ENCODE measurements at regions not wholly inside any gene's neighbourhood (a gene's known extent, or its start where the extent isn't known, plus 50 kb on each side); places are given as distances from the start of the nearest gene placed in this dataset.

DNA sequence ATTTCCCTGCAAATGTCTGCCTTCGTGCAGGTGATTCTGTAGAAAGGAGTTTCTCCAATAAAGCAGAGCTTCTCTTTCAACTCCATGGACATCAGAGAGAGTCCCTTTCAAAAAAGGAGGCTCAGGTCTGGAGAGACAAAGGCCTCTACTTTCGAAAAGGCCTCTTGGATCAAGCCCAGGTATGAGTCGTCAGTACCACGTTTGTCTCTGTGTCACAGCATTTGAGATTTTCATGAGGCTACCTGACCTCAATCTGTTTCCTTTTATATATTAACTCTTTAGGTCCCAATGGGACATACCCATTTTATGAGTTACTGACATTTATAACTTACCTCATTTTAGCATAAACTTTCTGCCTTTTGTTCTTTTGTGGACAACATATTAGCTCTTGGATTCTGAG, 290.8 kb downstream of the RPAP3 start:
- Histone ChIP-seq H4K20me1 (ENCODE audit: insufficient read depth, low read length) (no peaks in the 10 kb centered on the region), H3K27me3 (ENCODE audit: control insufficient read depth in 2 of 2, insufficient read depth in 2 of 2, low read length in 2 of 2) (no peaks in the 10 kb centered on the region), H3K27ac (ENCODE audit: low read depth in 1 of 2, low read length in 2 of 2) (no peak overlapping the region), H3K9me3 (replicated peaks in 1 of 2; ENCODE audit: control insufficient read depth in 1 of 2, insufficient read depth in 1 of 2, low read length in 2 of 2) (no peaks in the 10 kb centered on the region), H3K36me3 (replicated peaks in 1 of 2; ENCODE audit: control insufficient read depth in 1 of 2, insufficient read depth in 2 of 2, low read length in 2 of 2) (no peaks in the 10 kb centered on the region), H3K9ac (ENCODE audit: insufficient read depth, low read length, poor library complexity, severe bottlenecking) (no peak overlapping the region), H3K4me2 (replicated peaks; ENCODE audit: extremely low read depth, low read length, poor library complexity, severe bottlenecking) (no peak overlapping the region), H3K4me1 (ENCODE audit: control insufficient read depth in 1 of 2, insufficient read depth in 2 of 2, low read length in 2 of 2) (no peaks in the 10 kb centered on the region), H3K79me2 (ENCODE audit: insufficient read depth, low read length) (no peaks in the 10 kb centered on the region), H2AFZ (ENCODE audit: insufficient read depth, low read depth, low read length, poor library complexity, severe bottlenecking) (no peak overlapping the region), H3K4me3 (replicated peaks in 1 of 3; ENCODE audit: low read depth in 2 of 3, low read length in 3 of 3) (no peak overlapping the region)
- intact Hi-C loops (cut with micrococcal nuclease) = no loop called here
- H3K9me3 Mint-ChIP-seq = peaks cover 0 to 3% (median 0%) of the 10 kb centered on the region in 7 donors
- no peak overlapping the region for H3K27ac Mint-ChIP-seq
- WGBS (ENCODE audit: insufficient coverage) = 83% methylated on average over 2 of the region's 4 CpGs
- DNase-seq = no peak
- peaks cover 1 to 5% (median 1%) of the 10 kb centered on the region in 3 donors for H3K27me3 Mint-ChIP-seq (ENCODE audit: low read depth in 3 of 3)
- H3K4me1 Mint-ChIP-seq = no peaks in the 10 kb centered on the region
- no peak overlapping the region for H3K4me3 Mint-ChIP-seq
- TF ChIP-seq, protein P1, sequence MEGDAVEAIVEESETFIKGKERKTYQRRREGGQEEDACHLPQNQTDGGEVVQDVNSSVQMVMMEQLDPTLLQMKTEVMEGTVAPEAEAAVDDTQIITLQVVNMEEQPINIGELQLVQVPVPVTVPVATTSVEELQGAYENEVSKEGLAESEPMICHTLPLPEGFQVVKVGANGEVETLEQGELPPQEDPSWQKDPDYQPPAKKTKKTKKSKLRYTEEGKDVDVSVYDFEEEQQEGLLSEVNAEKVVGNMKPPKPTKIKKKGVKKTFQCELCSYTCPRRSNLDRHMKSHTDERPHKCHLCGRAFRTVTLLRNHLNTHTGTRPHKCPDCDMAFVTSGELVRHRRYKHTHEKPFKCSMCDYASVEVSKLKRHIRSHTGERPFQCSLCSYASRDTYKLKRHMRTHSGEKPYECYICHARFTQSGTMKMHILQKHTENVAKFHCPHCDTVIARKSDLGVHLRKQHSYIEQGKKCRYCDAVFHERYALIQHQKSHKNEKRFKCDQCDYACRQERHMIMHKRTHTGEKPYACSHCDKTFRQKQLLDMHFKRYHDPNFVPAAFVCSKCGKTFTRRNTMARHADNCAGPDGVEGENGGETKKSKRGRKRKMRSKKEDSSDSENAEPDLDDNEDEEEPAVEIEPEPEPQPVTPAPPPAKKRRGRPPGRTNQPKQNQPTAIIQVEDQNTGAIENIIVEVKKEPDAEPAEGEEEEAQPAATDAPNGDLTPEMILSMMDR (IDR thresholded peaks at IDR 0.05) = no peak
- no peaks in the 10 kb centered on the region for H3K36me3 Mint-ChIP-seq

DNA sequence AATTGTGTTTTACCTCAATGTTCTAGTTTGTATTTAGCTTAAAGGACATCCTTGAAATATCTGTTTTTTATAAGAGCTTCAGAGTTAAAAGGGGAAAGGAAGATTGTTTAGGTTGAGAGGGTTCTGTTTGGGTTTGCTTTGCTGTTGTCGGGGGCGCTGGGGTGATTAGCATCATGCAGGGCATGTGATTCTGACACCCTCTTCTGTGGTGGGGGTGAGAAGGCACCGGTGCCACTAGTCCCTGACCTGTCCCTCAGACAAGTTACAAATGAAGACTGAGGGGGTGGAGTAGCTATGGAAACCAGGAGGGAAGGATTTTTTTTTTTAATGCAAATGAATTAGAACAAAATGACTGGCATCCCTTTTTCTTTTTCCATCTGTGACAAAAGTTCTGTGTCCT, 291.3 kb downstream of the RPAP3 start:
- Mint-ChIP-seq H3K4me3 (no peak overlapping the region), H3K36me3 (no peaks in the 10 kb centered on the region)
- H3K4me3 ChIP-seq (replicated peaks in 1 of 3; ENCODE audit: low read depth in 2 of 3, low read length in 3 of 3) = no peak overlapping the region

More for the DNA sequence above, 291.3 kb downstream of the RPAP3 start:
- DNase-seq = no peak
- intact Hi-C loops (cut with micrococcal nuclease) = no loop called here
- no peak overlapping the region for H3K9ac ChIP-seq (ENCODE audit: insufficient read depth, low read length, poor library complexity, severe bottlenecking)
- H2AFZ ChIP-seq (ENCODE audit: insufficient read depth, low read depth, low read length, poor library complexity, severe bottlenecking) = no peak overlapping the region
- H4K20me1 ChIP-seq (ENCODE audit: insufficient read depth, low read length) = no peaks in the 10 kb centered on the region
- no peaks in the 10 kb centered on the region for H3K27me3 ChIP-seq (ENCODE audit: control insufficient read depth in 2 of 2, insufficient read depth in 2 of 2, low read length in 2 of 2)
- H3K36me3 ChIP-seq (replicated peaks in 1 of 2; ENCODE audit: control insufficient read depth in 1 of 2, insufficient read depth in 2 of 2, low read length in 2 of 2) = no peaks in the 10 kb centered on the region
- Mint-ChIP-seq H3K27ac (no peak overlapping the region), H3K27me3 (ENCODE audit: low read depth in 3 of 3) (peaks cover 1 to 5% (median 1%) of the 10 kb centered on the region in 3 donors), H3K4me1 (no peaks in the 10 kb centered on the region), H3K9me3 (peaks cover 0 to 3% (median 0%) of the 10 kb centered on the region in 7 donors)
- no peaks in the 10 kb centered on the region for H3K79me2 ChIP-seq (ENCODE audit: insufficient read depth, low read length)
- 100% methylated on average over 2 of the region's 3 CpGs for WGBS (ENCODE audit: insufficient coverage)
- H3K4me2 ChIP-seq (replicated peaks; ENCODE audit: extremely low read depth, low read length, poor library complexity, severe bottlenecking) = no peak overlapping the region
- no peaks in the 10 kb centered on the region for H3K4me1 ChIP-seq (ENCODE audit: control insufficient read depth in 1 of 2, insufficient read depth in 2 of 2, low read length in 2 of 2)
- TF ChIP-seq, protein P1 (IDR thresholded peaks at IDR 0.05) = no peak
- no peaks in the 10 kb centered on the region for H3K9me3 ChIP-seq (replicated peaks in 1 of 2; ENCODE audit: control insufficient read depth in 1 of 2, insufficient read depth in 1 of 2, low read length in 2 of 2)
- no peak overlapping the region for H3K27ac ChIP-seq (ENCODE audit: low read depth in 1 of 2, low read length in 2 of 2)

Data from CD14-positive monocyte (primary cell).